ENCODE measurements at regions not wholly inside any gene's neighbourhood (a gene's known extent, or its start where the extent isn't known, plus 50 kb on each side); places are given as distances from the start of the nearest gene placed in this dataset.

DNA sequence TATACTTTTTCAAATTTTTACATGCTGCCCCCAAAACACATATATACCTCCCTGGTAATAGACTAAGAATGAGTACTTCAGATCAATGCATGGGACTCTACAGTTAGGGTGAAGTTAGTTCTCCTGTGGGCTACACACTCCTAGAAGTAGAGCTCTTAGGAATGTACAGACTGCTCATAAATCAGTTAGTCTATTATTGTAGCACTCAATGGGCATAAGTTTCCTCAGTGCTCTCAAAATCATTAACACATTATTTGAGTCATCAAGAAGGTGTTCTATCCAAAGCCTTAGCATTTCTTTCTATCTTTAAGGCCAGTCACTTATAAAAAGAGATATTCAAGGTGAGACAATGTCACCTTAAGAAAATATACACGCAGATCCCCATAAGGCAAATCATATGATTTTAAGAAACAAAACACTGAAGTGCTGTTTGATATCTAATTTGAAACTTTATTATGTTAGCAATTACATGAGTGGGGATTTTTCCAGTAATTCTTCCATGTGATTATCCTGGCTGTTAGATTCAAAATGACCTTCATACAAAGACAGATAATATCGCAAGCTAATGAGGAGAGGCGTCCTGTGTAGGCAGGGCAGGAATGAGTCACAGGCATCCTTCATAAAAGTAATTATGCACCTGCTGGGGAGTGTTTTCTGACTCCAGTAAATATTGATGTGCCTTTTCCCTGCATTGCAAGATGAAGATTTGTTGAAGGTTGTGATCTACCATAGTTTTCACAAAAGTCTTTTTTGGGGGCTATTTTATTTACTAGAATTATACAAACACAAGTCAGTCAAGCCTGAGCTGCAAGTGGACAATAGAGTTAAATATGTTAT lies 167.2 kb upstream of the ATP1B1 start:
- FAIRE-seq (no peak), DNase-seq (ENCODE audit: insufficient read length, low spot score) (no peak)
- TF ChIP-seq, protein P1, sequence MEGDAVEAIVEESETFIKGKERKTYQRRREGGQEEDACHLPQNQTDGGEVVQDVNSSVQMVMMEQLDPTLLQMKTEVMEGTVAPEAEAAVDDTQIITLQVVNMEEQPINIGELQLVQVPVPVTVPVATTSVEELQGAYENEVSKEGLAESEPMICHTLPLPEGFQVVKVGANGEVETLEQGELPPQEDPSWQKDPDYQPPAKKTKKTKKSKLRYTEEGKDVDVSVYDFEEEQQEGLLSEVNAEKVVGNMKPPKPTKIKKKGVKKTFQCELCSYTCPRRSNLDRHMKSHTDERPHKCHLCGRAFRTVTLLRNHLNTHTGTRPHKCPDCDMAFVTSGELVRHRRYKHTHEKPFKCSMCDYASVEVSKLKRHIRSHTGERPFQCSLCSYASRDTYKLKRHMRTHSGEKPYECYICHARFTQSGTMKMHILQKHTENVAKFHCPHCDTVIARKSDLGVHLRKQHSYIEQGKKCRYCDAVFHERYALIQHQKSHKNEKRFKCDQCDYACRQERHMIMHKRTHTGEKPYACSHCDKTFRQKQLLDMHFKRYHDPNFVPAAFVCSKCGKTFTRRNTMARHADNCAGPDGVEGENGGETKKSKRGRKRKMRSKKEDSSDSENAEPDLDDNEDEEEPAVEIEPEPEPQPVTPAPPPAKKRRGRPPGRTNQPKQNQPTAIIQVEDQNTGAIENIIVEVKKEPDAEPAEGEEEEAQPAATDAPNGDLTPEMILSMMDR (IDR thresholded peaks at IDR 0.05; ENCODE audit: insufficient read depth, missing control alignments), result no peak

DNA sequence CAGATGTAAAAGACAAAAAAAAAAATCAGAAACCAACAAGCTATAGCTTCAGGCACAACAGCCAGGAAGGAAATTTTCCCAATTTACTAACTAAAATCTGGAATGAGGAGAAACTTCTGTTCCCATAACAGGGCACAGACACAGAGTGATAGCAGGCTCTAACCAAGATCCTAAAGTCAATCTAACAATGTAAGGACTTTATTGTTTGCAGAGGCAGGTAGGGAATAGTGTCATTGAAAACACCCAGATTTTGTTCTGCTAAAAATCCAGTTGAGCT lies 166.6 kb upstream of the ATP1B1 start:
- FAIRE-seq, result no peak
- TF ChIP-seq, protein P1 (IDR thresholded peaks at IDR 0.05; ENCODE audit: insufficient read depth, missing control alignments), result no peak

DNA sequence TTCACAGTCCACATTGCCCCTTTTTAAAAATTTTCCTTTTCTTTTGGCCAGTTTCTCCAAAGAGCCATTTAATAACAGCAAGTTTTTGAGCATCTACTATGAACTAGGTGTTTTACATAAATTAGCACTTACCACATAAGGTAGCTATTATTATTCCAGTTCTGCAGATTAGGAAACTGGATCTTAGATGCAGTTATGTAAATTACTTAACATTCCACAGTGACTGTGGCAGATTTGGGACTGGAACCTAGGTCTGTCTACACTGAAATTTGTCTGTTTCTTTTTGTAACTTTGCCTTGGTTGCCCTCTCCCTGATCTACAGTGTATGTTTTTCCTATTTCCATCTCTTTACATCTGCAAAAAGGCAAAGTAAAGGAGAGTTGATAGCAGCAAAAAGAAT lies 164.8 kb upstream of the ATP1B1 start:
- FAIRE-seq, result no peak
- DNase-seq (ENCODE audit: insufficient read length, low spot score), result no peak
- TF ChIP-seq, protein P1 (IDR thresholded peaks at IDR 0.05; ENCODE audit: insufficient read depth, missing control alignments), result no peak

More for the DNA sequence above, 166.6 kb upstream of the ATP1B1 start:
- no peak for DNase-seq (ENCODE audit: insufficient read length, low spot score)

DNA sequence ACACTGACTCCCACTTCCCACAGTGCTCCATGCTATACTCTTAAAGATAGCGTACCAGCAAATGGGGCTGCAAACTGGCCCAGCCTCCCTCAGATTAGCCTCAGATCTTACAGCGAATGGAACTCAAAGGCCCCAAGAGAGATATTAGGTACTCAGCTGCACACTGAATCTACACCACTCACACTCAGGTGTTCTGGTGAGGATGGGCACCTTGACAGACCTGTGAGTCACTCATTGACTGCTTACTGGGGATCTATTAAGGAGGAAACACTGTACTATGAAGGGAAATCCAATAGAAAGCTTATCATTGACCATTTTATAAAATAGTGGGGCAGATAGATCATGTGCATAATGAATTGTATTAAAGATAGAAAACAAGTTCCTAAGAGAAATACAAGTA lies 164.3 kb upstream of the ATP1B1 start:
- TF ChIP-seq, protein P1 (IDR thresholded peaks at IDR 0.05; ENCODE audit: insufficient read depth, missing control alignments), result no peak
- DNase-seq (ENCODE audit: insufficient read length, low spot score) (no peak), FAIRE-seq (no peak)

DNA sequence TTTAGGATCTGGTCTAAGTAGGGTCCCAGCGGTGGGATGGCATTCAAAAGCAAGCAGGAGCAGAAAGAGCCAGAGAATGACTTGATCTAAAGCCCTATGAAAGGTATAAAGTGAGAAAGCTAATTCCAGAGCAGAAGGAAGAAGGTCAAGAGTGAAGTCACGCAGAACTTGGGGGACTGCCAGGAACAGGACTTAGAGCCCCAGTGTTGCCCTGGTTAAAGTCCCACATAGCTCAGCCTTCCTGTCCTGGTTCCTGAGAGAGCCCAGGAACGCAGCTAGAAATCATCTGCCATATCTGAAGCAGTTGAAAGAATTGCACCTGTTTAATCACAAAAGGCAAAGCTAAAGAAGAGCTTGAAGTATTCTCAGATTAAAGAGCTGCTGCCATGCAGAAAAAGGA lies 160.6 kb upstream of the ATP1B1 start:
- no peak for DNase-seq (ENCODE audit: insufficient read length, low spot score)
- TF ChIP-seq, protein P1 (IDR thresholded peaks at IDR 0.05; ENCODE audit: insufficient read depth, missing control alignments), result no peak
- FAIRE-seq, result no peak

DNA sequence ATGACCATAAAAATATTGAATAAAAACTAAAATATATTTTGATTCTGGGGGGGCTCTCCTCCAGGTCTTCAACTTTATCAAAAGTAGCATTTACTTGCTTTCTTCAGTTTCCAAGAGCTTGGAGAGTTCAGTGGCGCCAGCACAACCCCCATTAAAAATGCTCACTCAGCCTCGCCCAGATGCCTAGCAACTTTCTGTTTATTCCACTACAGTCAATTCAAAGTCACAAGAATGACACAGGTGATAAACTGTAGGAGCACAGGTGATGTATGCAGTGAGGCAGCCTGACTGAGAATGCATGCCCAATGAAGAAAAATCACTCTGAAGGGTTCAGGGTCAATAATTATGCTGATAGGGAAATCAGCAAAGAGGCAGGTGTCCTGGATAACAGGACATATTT lies 159.4 kb upstream of the ATP1B1 start:
- TF ChIP-seq, protein P1 (IDR thresholded peaks at IDR 0.05; ENCODE audit: insufficient read depth, missing control alignments), result no peak
- DNase-seq (ENCODE audit: insufficient read length, low spot score), result no peak

DNA sequence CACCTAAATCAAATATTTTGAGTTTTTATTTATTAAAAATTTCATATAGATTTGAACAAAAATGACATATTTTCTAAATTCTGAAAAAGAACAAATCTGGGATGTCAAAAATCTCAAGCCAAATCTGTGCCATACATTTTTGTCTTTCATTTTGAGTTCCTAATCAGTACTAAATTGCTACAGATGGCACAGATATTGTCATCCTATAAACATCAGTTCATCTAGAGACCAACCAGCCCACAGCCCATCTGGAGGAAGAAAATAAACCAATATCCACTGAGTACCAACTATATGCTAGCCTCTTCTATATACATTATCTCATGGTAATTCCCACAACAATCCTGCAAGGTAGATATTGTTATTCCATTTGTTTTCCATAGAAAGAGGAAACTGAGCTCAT lies 156.8 kb upstream of the ATP1B1 start:
- FAIRE-seq (no peak), DNase-seq (ENCODE audit: insufficient read length, low spot score) (no peak)
- TF ChIP-seq, protein P1 (IDR thresholded peaks at IDR 0.05; ENCODE audit: insufficient read depth, missing control alignments), result no peak

More for the DNA sequence above, 159.4 kb upstream of the ATP1B1 start:
- FAIRE-seq, result no peak
